GM21515 (cell line): ENCODE measurements at regions not wholly inside any gene's neighbourhood (a gene's known extent, or its start where the extent isn't known, plus 50 kb on each side); places are given as distances from the start of the nearest gene placed in this dataset.

ENCODE experiments used
- ATAC-seq: cut with Tn5 transposase; IDR thresholded peaks from one replicate; pipeline ENCODE4 v1.9.1; 2021; ENCODE audit not compliant: unreplicated experiment

- no peak for ATAC-seq
These were observed 188.8 kb upstream of the TECRL start for GRCh38 chr4:64598066-64598465.

GRCh38 chr4:64594723-64595122 lies 185.5 kb upstream of the TECRL start:
- no peak for ATAC-seq

- no peak for ATAC-seq
These were observed 179.3 kb upstream of the TECRL start for GRCh38 chr4:64588507-64588906.

GRCh38 chr4:64584981-64585557 lies 175.8 kb upstream of the TECRL start:
- no peak for ATAC-seq

- ATAC-seq, result no peak
These were observed 174.9 kb upstream of the TECRL start for GRCh38 chr4:64584125-64584524.

GRCh38 chr4:64582492-64582891 lies 173.2 kb upstream of the TECRL start:
- no peak for ATAC-seq

GRCh38 chr4:64581422-64581821 lies 172.2 kb upstream of the TECRL start:
- ATAC-seq, result no peak

- ATAC-seq, result no peak
These were observed 154.9 kb upstream of the TECRL start for GRCh38 chr4:64564126-64564525.

- ATAC-seq, result no peak
These were observed 150.3 kb upstream of the TECRL start for GRCh38 chr4:64559571-64559970.

- no peak for ATAC-seq
These were observed 141.9 kb upstream of the TECRL start for GRCh38 chr4:64551125-64551524.

- ATAC-seq, result no peak
These were observed 136.3 kb upstream of the TECRL start for GRCh38 chr4:64545593-64545992.

GRCh38 chr4:64539234-64539849 lies 130.1 kb upstream of the TECRL start:
- ATAC-seq, result peak; percentile 93

- ATAC-seq, result no peak
These were observed 129.0 kb upstream of the TECRL start for GRCh38 chr4:64538219-64538618.

GRCh38 chr4:64533637-64534036 lies 124.4 kb upstream of the TECRL start:
- no peak for ATAC-seq

- ATAC-seq, result no peak
These were observed 123.9 kb upstream of the TECRL start for GRCh38 chr4:64533159-64533558.

GRCh38 chr4:64520421-64520820 lies 111.2 kb upstream of the TECRL start:
- ATAC-seq, result no peak

- no peak for ATAC-seq
These were observed 109.3 kb upstream of the TECRL start for GRCh38 chr4:64518600-64518999.

- no peak for ATAC-seq
These were observed 106.9 kb upstream of the TECRL start for GRCh38 chr4:64516176-64516575.

GRCh38 chr4:64508089-64508488 lies 98.8 kb upstream of the TECRL start:
- ATAC-seq, result no peak

GRCh38 chr4:64503945-64504675 lies 94.9 kb upstream of the TECRL start:
- no peak for ATAC-seq

- ATAC-seq, result no peak
These were observed 94.2 kb upstream of the TECRL start for GRCh38 chr4:64503416-64503815.

- no peak for ATAC-seq
These were observed 88.2 kb upstream of the TECRL start for GRCh38 chr4:64497491-64497890.
